K562 (cell line): ENCODE measurements at regions not wholly inside any gene's neighbourhood (a gene's known extent, or its start where the extent isn't known, plus 50 kb on each side); places are given as distances from the start of the nearest gene placed in this dataset.
A peak's percentile ranks its signal among the peaks of the same experiment; 100 is the strongest.

Source experiments
- ATAC-seq: fragments of 200-7000 bp; cut with Tn5 transposase; 3 replicates; pipeline ENCODE4 v1.9.1; 2020; ENCODE audit warnings: moderate library complexity
- BruUV-seq: library from RNA; stranded (reverse); fragments of 400-500 nt; replicated peaks from 2 replicates; lab custom pipeline; 2021; lab: Mats Ljungman, UMichigan
- CTCF ChIA-PET: fragments of 300-600 bp; formaldehyde crosslinking; extraction: SDS; loops from one replicate; lab custom pipeline; 2021; ENCODE audit warnings: low intra/inter-chr PET ratio; lab: Yijun Ruan, JAX
- POLR2A ChIA-PET: fragments of 300-600, 350-650 bp; sonication (Branson Sonifier 250); formaldehyde crosslinking; extraction: SDS; loops from one replicate; lab custom pipeline; 2021; ENCODE audit warnings: antibody characterized with exemption, inconsistent platforms; lab: Yijun Ruan, JAX
- DNase-seq, 4 experiments: peaks; one replicate each; pipeline versions ENCODE4 v3.0.0 to v3.0.0-alpha.2; 2011 to 2018; ENCODE audit warnings: low spot score in 3 of 4, mixed read lengths in 3 of 4; ENCODE audit errors: extremely low read depth in 1 of 4
- FAIRE-seq: peaks from 2 replicates; lab custom pipeline; 2011; peaks lifted over from hg19 to GRCh38; lab: Jason Lieb, UNC
- H2AFZ ChIP-seq: 2 replicates; pipeline ENCODE4 v1.6.0; 2011; ENCODE audit warnings: low read depth, low read length, control low read depth, inconsistent platforms
- H3K27ac ChIP-seq: fragments of 200-600 bp; 3 replicates; pipeline ENCODE4 v1.8.0; 2011; ENCODE audit warnings: low read depth, mild to moderate bottlenecking, control low read depth, inconsistent platforms, low read length, moderate library complexity, mixed read lengths; ENCODE audit errors: extremely low read depth
- H3K27me3 ChIP-seq, 2 experiments: fragments of 300-600 bp in 1 of 2; 2 replicates in 1 of 2; 3 replicates in 1 of 2; pipeline versions ENCODE4 v1.6.0 to v1.8.0; 2011; ENCODE audit warnings: inconsistent platforms in 2 of 2, low read length in 2 of 2, mild to moderate bottlenecking in 1 of 2, mixed read lengths in 1 of 2, moderate library complexity in 1 of 2; ENCODE audit not compliant: control insufficient read depth in 2 of 2, insufficient read depth in 2 of 2
- H3K36me3 ChIP-seq: fragments of 300-600 bp; 3 replicates; pipeline ENCODE4 v1.8.0; 2011; ENCODE audit warnings: mild to moderate bottlenecking, low read length, inconsistent platforms; ENCODE audit not compliant: control insufficient read depth, insufficient read depth
- H3K4me1 ChIP-seq, 2 experiments: fragments of 200-600 bp in 1 of 2; replicated peaks in 1 of 2; 2 replicates in 1 of 2; 3 replicates in 1 of 2; pipeline versions ENCODE4 v1.5.1 to v1.8.0; 2011; ENCODE audit warnings: inconsistent platforms in 2 of 2, low read length in 2 of 2, mild to moderate bottlenecking in 1 of 2, mixed read lengths in 1 of 2, moderate library complexity in 1 of 2; ENCODE audit not compliant: control insufficient read depth in 2 of 2, insufficient read depth in 2 of 2
- H3K4me2 ChIP-seq: 2 replicates; pipeline ENCODE4 v1.6.1; 2011; ENCODE audit warnings: low read length, control low read depth, inconsistent platforms, mixed read lengths; ENCODE audit not compliant: insufficient read depth
- H3K4me3 ChIP-seq: fragments of 200-600 bp; sonication (generic), shearing (Covaris generic); 2 replicates; pipeline ENCODE4 v1.5.1; 2016; ENCODE audit warnings: control low read depth, inconsistent platforms
- H3K79me2 ChIP-seq: fragments of 200-600 bp; 3 replicates; pipeline ENCODE4 v1.8.0; 2011; ENCODE audit warnings: low read length, inconsistent platforms; ENCODE audit not compliant: control insufficient read depth, insufficient read depth
- H3K9ac ChIP-seq, 2 experiments: 2 replicates each; pipeline versions ENCODE4 v1.6.0 to v1.6.1; 2011; ENCODE audit warnings: low read depth in 2 of 2, low read length in 2 of 2, control low read depth in 1 of 2, inconsistent platforms in 1 of 2, mild to moderate bottlenecking in 1 of 2, mixed read lengths in 1 of 2; ENCODE audit not compliant: insufficient read depth in 1 of 2
- H3K9me1 ChIP-seq: one replicate; pipeline ENCODE4 v1.6.0; 2011; ENCODE audit warnings: inconsistent platforms, mild to moderate bottlenecking, low read length, moderate library complexity; ENCODE audit not compliant: control insufficient read depth, insufficient read depth
- H3K9me3 ChIP-seq: replicated peaks from 2 replicates; pipeline ENCODE4 v1.5.1; 2011; ENCODE audit warnings: low read depth, low read length, inconsistent platforms; ENCODE audit not compliant: control insufficient read depth, insufficient read depth
- H4K20me1 ChIP-seq: replicated peaks from 2 replicates; pipeline ENCODE4 v1.6.1; 2011; ENCODE audit warnings: low read length, inconsistent platforms, mixed read lengths; ENCODE audit not compliant: control insufficient read depth, insufficient read depth
- BRD4 ChIP-seq: fragments of 200-600 bp; sonication (generic); IDR thresholded peaks from 2 replicates; pipeline ENCODE4 v1.6.1; 2017; ENCODE audit warnings: inconsistent platforms
- BRF1 ChIP-seq: IDR thresholded peaks from 3 replicates; pipeline ENCODE4 v1.6.1; 2011; ENCODE audit warnings: borderline replicate concordance, mild to moderate bottlenecking; ENCODE audit not compliant: insufficient read length; ENCODE audit errors: extremely low read depth
- GTF2F1 ChIP-seq: IDR thresholded peaks from 2 replicates; pipeline ENCODE4 v1.6.1; 2011; ENCODE audit warnings: low read depth, low read length, improper control_type of control experiment
- MAFF ChIP-seq: IDR thresholded peaks from 2 replicates; pipeline ENCODE4 v1.6.1; 2012; ENCODE audit warnings: low read length, improper control_type of control experiment
- MAFG ChIP-seq: fragments of 450-650 bp; conservative IDR thresholded peaks from 2 replicates; pipeline ENCODE4 v1.6.1; 2016; ENCODE audit warnings: missing genetic modification characterization, missing compliant biosample characterization
- MAFK ChIP-seq: IDR thresholded peaks from 2 replicates; pipeline ENCODE4 v1.6.1; 2011; ENCODE audit warnings: low read length, improper control_type of control experiment
- OTX1 ChIP-seq: fragments of 450-650 bp; formaldehyde crosslinking; IDR thresholded peaks from 2 replicates; pipeline ENCODE4 v1.4.0; 2022; ENCODE audit warnings: mild to moderate bottlenecking
- XRCC5 ChIP-seq: fragments of 200-400 bp; formaldehyde crosslinking; IDR thresholded peaks from 2 replicates; pipeline ENCODE4 v1.6.1; 2017; ENCODE audit warnings: low read depth, mild to moderate bottlenecking, low read length
- ZBED1 ChIP-seq: IDR thresholded peaks from 2 replicates; pipeline ENCODE4 v1.6.1; 2014
- ZNF184 ChIP-seq: sonication (generic); formaldehyde crosslinking; IDR thresholded peaks from 2 replicates; pipeline ENCODE4 v1.5.0; 2020; ENCODE audit warnings: missing genetic modification reagents
- ZNF316 ChIP-seq: fragments of 450-650 bp; IDR thresholded peaks from 2 replicates; pipeline ENCODE4 v1.6.1; 2016
- ZNF699 ChIP-seq: fragments of 250-450 bp; sonication (Bioruptor Pico); IDR thresholded peaks from 2 replicates; pipeline ENCODE4 v1.8.0; 2021; ENCODE audit warnings: mild to moderate bottlenecking, moderate library complexity; ENCODE audit not compliant: insufficient replicate concordance
- WGBS: fragments of 100-300 bp; shearing (Covaris generic); methylation state at CpG from one replicate; pipeline ENCODE4 v1.1.6; 2016; ENCODE audit warnings: low coverage, mixed read lengths; ENCODE audit not compliant: insufficient coverage; ENCODE audit errors: missing lambda C conversion rate; 5-methylcytosine and 5-hydroxymethylcytosine counted together
- in situ Hi-C: fragments of 300-500 bp; cut with MboI; formaldehyde crosslinking; loops from 4 replicates; pipeline ENCODE4 v1.15.0; 2018; ENCODE audit warnings: inconsistent platforms, mixed read lengths
- intact Hi-C: fragments of 100-400 bp; cut with micrococcal nuclease; formaldehyde crosslinking; loops from 2 replicates; pipeline ENCODE4 v1.14.2; 2022
- TF ChIP-seq, protein P1 (sequence below): sonication (generic); formaldehyde crosslinking; IDR thresholded peaks from 2 replicates; pipeline ENCODE4 v1.8.0; 2022; ENCODE audit warnings: missing genetic modification reagents, mild to moderate bottlenecking, moderate library complexity, borderline replicate concordance

DNA sequence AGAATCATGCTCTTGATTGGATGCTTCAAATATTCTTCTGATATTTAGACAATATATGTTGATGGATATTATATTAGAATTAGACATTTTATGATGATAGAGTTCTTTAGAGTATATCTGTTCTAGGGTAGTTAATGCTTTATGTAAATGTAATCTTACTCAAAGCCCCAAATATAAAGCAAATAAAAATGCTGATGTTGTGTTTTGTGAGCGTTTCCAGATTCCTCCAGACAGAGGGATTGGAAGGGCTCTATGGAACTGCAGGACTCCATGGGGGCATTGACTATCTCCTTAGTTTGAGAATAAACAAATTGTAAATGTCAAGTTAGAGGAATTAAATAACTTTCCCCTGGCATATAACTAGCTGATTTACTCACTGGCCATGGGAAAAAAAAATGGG is 184.5 kb downstream of the MRPS30 start:
- in situ Hi-C loops (no loop called here), intact Hi-C loops (no loop called here)
- Histone ChIP-seq H3K4me3 (no peak overlapping the region), H3K9me1 (no peaks in the 10 kb centered on the region), H3K9me3 (no peaks in the 10 kb centered on the region; the same call in 1 of the 2 replicates), H3K36me3 (no peaks in the 10 kb centered on the region), H3K27me3 (no peaks in the 10 kb centered on the region), H2AFZ (no peak overlapping the region), H3K9ac (no peak overlapping the region), H4K20me1 (no peaks in the 10 kb centered on the region), H3K79me2 (no peaks in the 10 kb centered on the region), H3K4me2 (no peak overlapping the region), H3K27ac (no peak overlapping the region), H3K4me1 (no peaks in the 10 kb centered on the region)
- DNase-seq (no peak), FAIRE-seq (no peak), ATAC-seq (no peak)
- WGBS: 0% methylated on average over 1 of the region's 1 CpG
- ChIA-PET CTCF (no interaction called here), POLR2A (no interaction called here)
- TF ChIP-seq, protein P1, sequence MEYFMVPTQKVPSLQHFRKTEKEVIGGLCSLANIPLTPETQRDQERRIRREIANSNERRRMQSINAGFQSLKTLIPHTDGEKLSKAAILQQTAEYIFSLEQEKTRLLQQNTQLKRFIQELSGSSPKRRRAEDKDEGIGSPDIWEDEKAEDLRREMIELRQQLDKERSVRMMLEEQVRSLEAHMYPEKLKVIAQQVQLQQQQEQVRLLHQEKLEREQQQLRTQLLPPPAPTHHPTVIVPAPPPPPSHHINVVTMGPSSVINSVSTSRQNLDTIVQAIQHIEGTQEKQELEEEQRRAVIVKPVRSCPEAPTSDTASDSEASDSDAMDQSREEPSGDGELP (CRISPR knock-in tag): no peak
- TF ChIP-seq GTF2F1 (no peak), BRF1 (no peak), ZNF699 (no peak), MAFF (peak; percentile 34), MAFK (peak; percentile 30; the same call in 1 of the 2 replicates), XRCC5 (no peak), OTX1 (CRISPR knock-in tag) (no peak), MAFG (0 out of 2 replicates have a peak, but pooled peaks have one; percentile 18), BRD4 (no peak), ZNF316 (peak; percentile 41; the same call in 1 of the 2 replicates), ZBED1 (no peak), ZNF184 (CRISPR knock-in tag) (no peak)
- BruUV-seq: no TSS peak
